Gastroesophageal sphincter (tissue), 4 donors: ENCODE measurements at regions not wholly inside any gene's neighbourhood (a gene's known extent, or its start where the extent isn't known, plus 50 kb on each side); places are given as distances from the start of the nearest gene placed in this dataset.

ENCODE experiments used
- ATAC-seq: fragments of 150-250 bp; one replicate; pipeline ENCODE4 v1.9.1; 2016; ENCODE audit warnings: mild to moderate bottlenecking, moderate library complexity
- H3K27ac ChIP-seq, 4 donors: fragments of 200-600 bp; sonication (generic) in 3 of 4; 1 replicate in 3 of 4; 2 replicates in 1 of 4; pipeline ENCODE4 v1.5.1; 2016 to 2019
- H3K27me3 ChIP-seq: fragments of 200-600 bp; sonication (generic); one replicate; pipeline ENCODE4 v1.5.1; 2019
- H3K36me3 ChIP-seq, 2 donors: fragments of 200-600 bp; sonication (generic); one replicate each; pipeline ENCODE4 v1.5.1; 2019; ENCODE audit warnings: control low read depth in 1 of 2
- H3K4me1 ChIP-seq, 3 donors: fragments of 200-600 bp; sonication (generic); 1 replicate in 2 of 3; 2 replicates in 1 of 3; pipeline ENCODE4 v1.5.1; 2016 to 2019; ENCODE audit warnings: control low read depth in 2 of 3
- H3K4me3 ChIP-seq, 2 donors: fragments of 200-600 bp; sonication (generic); one replicate each; pipeline ENCODE4 v1.5.1; 2019; ENCODE audit warnings: mild to moderate bottlenecking in 1 of 2, moderate library complexity in 1 of 2
- H3K9me3 ChIP-seq, 3 donors: fragments of 200-600 bp; sonication (generic); one replicate each; pipeline ENCODE4 v1.5.1; 2017 to 2019; ENCODE audit warnings: control low read depth in 2 of 3
- CTCF ChIP-seq, 4 experiments: fragments of 200-600 bp in 2 of 4; fragments of 450-650 bp in 2 of 4; sonication (generic) in 1 of 4; IDR thresholded peaks; one replicate each; pipeline ENCODE4 v1.5.1; 2017 to 2019; ENCODE audit warnings: antibody characterized with exemption in 4 of 4, mild to moderate bottlenecking in 2 of 4, moderate library complexity in 2 of 4
- EP300 ChIP-seq: sonication (generic); formaldehyde crosslinking; IDR thresholded peaks from one replicate; pipeline ENCODE4 v1.6.1; 2017; ENCODE audit warnings: antibody characterized with exemption, mild to moderate bottlenecking
- POLR2A ChIP-seq, 2 donors: fragments of 450-650 bp; IDR thresholded peaks; one replicate each; pipeline ENCODE4 v1.6.1; 2017; ENCODE audit warnings: antibody characterized with exemption in 2 of 2, mild to moderate bottlenecking in 2 of 2, moderate library complexity in 1 of 2
- POLR2AphosphoS5 ChIP-seq: sonication (generic); formaldehyde crosslinking; IDR thresholded peaks from one replicate; pipeline ENCODE4 v1.6.1; 2017; ENCODE audit warnings: antibody characterized with exemption
- WGBS, 2 donors: methylation state at CpG; one replicate each; pipeline ENCODE4 v1.1.5; 2018; ENCODE audit warnings: low coverage in 1 of 2; 5-methylcytosine and 5-hydroxymethylcytosine counted together
- small RNA-seq, 4 donors: library from RNA; depleted of rRNA; stranded (forward); fragments of <200 nt; gene quantifications; one replicate each; pipeline ENCODE3, GENCODE V24; 2016

GRCh38 chr14:50058113-50058512 lies 58.3 kb downstream of the VCPKMT start:
- no peak for ATAC-seq
- H3K4me1 ChIP-seq = peaks cover 0 to 28% (median 16%) of the 10 kb centered on the region in 3 donors
- 100% methylated on average over 1 of the region's 1 CpG for WGBS, 2 donors
- no peaks in the 10 kb centered on the region for H3K9me3 ChIP-seq
- TF ChIP-seq POLR2AphosphoS5 (no peak), CTCF (IDR thresholded peaks at IDR 0.05) (no peak), EP300 (no peak), POLR2A (IDR thresholded peaks at IDR 0.05) (no peak)
- H3K27me3 ChIP-seq = no peaks in the 10 kb centered on the region
- H3K27ac ChIP-seq = no peak overlapping the region
- H3K4me3 ChIP-seq = no peak overlapping the region
- H3K36me3 ChIP-seq = no peaks in the 10 kb centered on the region

Small RNAs in the stretch of these regions (small RNA-seq; reads per million reads assigned to genes)
- gene MIR6076 = 0 reads per million in 4 donors
